Fibroblast of skin of right quadriceps (primary cell): ENCODE measurements at regions not wholly inside any gene's neighbourhood (a gene's known extent, or its start where the extent isn't known, plus 50 kb on each side); places are given as distances from the start of the nearest gene placed in this dataset.

ENCODE experiments used
- DNase-seq: peaks from one replicate; pipeline ENCODE4 v3.0.0-alpha.2; 2013

GRCh38 chr20:24875078-24875477 lies 74.0 kb upstream of the CST7 start:
- DNase-seq = no peak

GRCh38 chr20:24877652-24878051 lies 71.4 kb upstream of the CST7 start:
- DNase-seq = no peak

GRCh38 chr20:24878657-24879056 lies 70.4 kb upstream of the CST7 start:
- DNase-seq = no peak

- DNase-seq = no peak
Observed at GRCh38 chr20:24879875-24880274, 69.2 kb upstream of the CST7 start.

GRCh38 chr20:24880356-24880755 lies 68.7 kb upstream of the CST7 start:
- DNase-seq = no peak

GRCh38 chr20:24890286-24890685 lies 58.8 kb upstream of the CST7 start:
- no peak for DNase-seq

GRCh38 chr20:24891546-24892393 lies 57.3 kb upstream of the CST7 start:
- no peak for DNase-seq

- DNase-seq = no peak
Observed at GRCh38 chr20:24892522-24892921, 56.5 kb upstream of the CST7 start.

GRCh38 chr20:24892931-24893330 lies 56.1 kb upstream of the CST7 start:
- no peak for DNase-seq

- no peak for DNase-seq
Observed at GRCh38 chr20:24894488-24894887, 54.6 kb upstream of the CST7 start.

GRCh38 chr20:24894967-24895366 lies 54.1 kb upstream of the CST7 start:
- DNase-seq = no peak

- no peak for DNase-seq
Observed at GRCh38 chr20:24895431-24895830, 53.6 kb upstream of the CST7 start.

- DNase-seq = no peak
Observed at GRCh38 chr20:24895898-24896658, 53.0 kb upstream of the CST7 start.

GRCh38 chr20:24896984-24897383 lies 52.1 kb upstream of the CST7 start:
- DNase-seq = no peak

- DNase-seq = no peak
Observed at GRCh38 chr20:24897974-24898373, 51.1 kb upstream of the CST7 start.

- DNase-seq = no peak
Observed at GRCh38 chr20:24899153-24899552, 49.9 kb upstream of the CST7 start.
